GM12873 (cell line): ENCODE measurements at regions not wholly inside any gene's neighbourhood (a gene's known extent, or its start where the extent isn't known, plus 50 kb on each side); places are given as distances from the start of the nearest gene placed in this dataset.

Source experiments
- CTCF ChIP-seq: IDR thresholded peaks from 2 replicates; pipeline ENCODE4 v1.5.1; 2012; ENCODE audit warnings: low read depth, mild to moderate bottlenecking, moderate library complexity, low read length, control low read depth; ENCODE audit not compliant: insufficient read depth; ENCODE audit errors: missing control alignments

GRCh38 chr2:198774576-198774975 lies 683.2 kb downstream of the SATB2 start:
- TF ChIP-seq CTCF, result no peak

DNA sequence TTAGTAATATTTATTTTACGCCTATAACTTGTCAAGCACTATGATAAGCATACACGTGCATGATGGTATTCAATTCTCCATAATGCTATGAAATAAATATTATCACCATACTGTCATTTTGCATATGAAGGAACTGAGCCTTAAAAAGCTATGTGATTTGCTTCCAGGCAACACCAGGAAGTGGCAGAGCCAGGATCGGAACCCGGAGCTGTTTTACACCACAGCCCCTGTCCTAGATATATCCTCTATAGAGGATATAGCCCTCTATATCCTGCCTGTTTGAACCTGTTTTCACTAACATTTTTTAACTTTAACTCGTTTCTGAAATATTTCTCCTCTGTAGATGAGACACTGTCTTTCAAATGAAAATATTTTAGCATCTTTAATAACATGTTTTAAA lies 690.0 kb downstream of the SATB2 start:
- TF ChIP-seq CTCF, result no peak

DNA sequence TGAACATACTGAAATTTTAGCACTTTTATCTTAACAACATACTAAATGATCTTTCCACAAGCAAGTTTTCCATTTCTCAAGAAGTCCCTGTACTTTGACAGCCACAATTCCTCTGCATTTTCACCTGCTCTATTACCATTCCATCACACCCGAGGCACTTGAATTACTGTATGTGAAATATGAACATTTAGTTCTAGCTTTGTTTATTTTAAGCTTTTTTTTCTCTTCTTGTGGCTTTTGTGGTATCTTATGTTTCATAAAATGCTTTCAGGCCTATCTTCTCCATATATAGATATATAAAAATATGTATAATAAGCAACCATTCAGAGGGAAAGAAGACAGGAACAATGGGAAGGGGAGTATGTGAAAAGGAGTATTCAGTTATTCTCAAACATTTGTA lies 693.9 kb downstream of the SATB2 start:
- no peak for TF ChIP-seq CTCF

DNA sequence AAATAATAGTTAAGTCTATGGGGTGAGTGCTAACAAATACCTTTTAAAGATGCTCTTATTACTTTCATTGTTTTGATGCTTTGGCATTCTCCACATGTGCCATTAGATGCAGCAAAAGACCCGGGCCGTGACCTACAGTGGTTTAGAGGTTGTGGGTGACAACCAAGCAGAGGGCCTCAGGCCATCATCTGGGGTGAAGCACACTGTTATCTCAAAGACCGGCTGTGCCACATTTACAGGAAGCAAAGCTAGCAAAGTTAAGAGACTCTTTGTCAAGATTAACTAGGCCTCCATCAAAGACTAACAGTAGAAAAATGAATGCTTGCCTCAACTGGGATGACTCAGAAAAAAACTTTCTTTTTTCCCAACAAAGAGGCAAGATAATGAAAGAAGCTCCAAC lies 695.3 kb downstream of the SATB2 start:
- no peak for TF ChIP-seq CTCF

DNA sequence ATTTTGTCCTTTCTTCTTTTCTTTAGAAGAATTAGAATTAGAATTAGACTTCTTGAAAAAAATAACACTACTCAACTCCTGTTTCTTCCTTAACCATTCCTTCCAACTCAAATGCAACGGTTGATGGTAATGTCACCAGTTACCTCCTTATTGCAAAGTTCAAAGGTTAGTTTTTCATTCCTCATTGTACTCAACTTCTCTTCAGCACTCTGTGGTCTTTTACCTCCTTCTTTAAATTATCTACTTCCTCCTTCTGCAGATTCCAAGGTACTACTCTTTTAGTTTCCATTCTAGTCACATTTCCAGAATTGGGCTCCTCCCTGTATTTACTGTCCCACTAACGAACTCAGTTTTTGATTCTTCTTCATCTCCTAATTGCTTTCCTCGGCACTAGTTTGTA lies 700.7 kb downstream of the SATB2 start:
- no peak for TF ChIP-seq CTCF

- TF ChIP-seq CTCF, result no peak
Observed at GRCh38 chr2:198756166-198756565, 701.6 kb downstream of the SATB2 start.

DNA sequence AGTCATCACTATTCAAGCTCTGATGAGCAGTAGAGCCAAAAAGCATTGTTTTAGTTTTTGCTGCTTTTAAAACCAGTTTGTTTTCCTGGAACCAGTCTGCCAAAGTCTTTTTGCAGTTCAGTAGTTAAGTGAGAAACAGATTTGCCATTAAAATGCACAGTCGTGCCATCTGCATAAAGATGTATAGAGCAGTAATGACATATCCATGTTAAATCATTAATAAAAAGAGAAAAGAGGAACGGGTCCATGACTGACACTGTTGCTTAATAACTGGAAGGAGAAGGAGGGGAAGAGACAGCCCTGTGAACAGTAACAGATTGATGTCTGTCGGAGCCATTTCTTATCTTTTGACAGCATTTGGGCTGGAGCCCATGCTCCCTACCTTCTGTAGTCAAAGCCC lies 704.6 kb downstream of the SATB2 start:
- TF ChIP-seq CTCF, result no peak

DNA sequence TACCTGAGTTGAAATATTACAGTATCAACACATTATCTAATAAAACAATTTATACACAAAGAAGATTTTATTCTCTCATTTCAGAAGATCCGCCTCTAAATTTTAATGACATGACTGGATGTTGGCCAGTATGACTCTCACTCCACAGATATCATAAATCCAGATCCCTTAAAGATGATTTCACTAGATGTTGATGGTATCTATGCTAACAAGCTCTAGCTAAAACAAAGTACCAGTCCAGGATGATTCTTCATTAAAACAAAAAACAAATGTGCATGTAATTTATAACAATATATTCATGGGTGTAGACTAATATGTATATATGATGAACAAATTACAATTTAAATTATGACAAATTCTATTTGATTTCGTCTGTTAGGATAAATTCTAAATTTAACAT lies 708.4 kb downstream of the SATB2 start:
- no peak for TF ChIP-seq CTCF
